ENCODE measurements at regions not wholly inside any gene's neighbourhood (a gene's known extent, or its start where the extent isn't known, plus 50 kb on each side); places are given as distances from the start of the nearest gene placed in this dataset.

DNA sequence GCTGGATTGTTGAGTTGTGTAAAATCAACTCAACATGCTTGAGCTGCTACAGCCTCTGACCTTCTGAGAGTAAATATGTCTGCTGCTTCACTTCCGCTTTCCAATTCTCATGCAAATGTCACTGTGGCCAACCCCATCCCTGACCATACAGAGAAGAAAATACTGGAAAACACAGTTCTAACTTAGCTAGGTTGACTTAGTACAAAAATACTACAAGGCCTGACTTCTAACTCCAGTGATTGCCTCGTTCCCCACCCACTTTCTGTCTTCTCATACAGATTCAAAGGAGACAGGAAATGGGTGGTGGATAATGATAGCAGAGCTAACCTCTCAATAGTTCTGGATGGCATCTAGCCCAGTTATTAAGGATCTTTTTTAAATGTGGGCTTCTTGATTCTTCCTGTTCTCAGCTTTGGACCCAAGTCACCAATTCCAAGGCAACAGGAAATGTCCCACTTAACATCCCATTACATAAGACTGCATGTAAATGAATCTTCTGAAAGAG is 226.6 kb upstream of the SLC24A2 start:
- TF ChIP-seq, protein P1, sequence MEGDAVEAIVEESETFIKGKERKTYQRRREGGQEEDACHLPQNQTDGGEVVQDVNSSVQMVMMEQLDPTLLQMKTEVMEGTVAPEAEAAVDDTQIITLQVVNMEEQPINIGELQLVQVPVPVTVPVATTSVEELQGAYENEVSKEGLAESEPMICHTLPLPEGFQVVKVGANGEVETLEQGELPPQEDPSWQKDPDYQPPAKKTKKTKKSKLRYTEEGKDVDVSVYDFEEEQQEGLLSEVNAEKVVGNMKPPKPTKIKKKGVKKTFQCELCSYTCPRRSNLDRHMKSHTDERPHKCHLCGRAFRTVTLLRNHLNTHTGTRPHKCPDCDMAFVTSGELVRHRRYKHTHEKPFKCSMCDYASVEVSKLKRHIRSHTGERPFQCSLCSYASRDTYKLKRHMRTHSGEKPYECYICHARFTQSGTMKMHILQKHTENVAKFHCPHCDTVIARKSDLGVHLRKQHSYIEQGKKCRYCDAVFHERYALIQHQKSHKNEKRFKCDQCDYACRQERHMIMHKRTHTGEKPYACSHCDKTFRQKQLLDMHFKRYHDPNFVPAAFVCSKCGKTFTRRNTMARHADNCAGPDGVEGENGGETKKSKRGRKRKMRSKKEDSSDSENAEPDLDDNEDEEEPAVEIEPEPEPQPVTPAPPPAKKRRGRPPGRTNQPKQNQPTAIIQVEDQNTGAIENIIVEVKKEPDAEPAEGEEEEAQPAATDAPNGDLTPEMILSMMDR (IDR thresholded peaks at IDR 0.05) = no peak
- no peak for TF ChIP-seq EZH2 (IDR thresholded peaks at IDR 0.05)

All from neural progenitor cell (in vitro differentiated cells).